SKM-1 (cell line): ENCODE measurements at regions not wholly inside any gene's neighbourhood (a gene's known extent, or its start where the extent isn't known, plus 50 kb on each side); places are given as distances from the start of the nearest gene placed in this dataset.
"Not testable (repeated sequence)": the region's sequence is repeated elsewhere in the genome, so short reads cannot be mapped to it uniquely, and the experiment has no call there.

Experiments
- DNase-seq: peaks from one replicate; lab custom pipeline; 2025; ENCODE audit not compliant: unreplicated experiment; lab: John Stamatoyannopoulos, UW

DNA sequence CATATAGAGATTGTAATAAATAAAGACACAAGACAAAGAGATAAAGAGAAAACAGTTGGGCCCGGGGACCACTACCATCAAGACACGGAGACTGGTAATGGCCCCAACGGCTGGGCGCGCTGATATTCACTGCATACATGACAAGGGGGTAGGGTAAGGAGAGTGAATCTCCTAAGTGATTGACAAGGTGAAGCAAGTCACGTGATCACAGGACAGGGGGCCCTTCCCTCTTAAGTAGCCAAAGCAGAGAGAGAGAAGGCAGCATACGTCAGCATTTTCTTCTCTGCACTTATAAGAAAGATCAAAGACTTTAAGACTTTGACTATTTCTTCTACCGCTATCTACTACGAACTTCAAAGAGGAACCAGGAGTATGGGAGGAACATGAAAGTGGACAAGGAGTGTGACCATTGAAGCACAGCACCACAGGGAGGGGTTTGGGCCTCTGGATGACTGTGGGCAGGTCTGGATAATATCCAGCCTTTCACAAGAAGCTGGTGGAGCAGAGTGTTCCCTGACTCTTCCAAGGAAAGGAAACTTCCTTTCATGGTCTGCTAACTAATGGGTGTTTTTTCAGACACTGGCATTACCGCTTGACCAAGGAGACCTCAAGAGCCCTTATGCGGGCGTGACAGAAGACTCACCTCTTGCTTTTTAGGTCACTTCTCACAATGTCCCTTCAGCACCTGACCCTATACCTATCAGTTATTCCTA lies 75.6 kb downstream of the MRPL39 start:
- not testable (repeated sequence) for DNase-seq

DNA sequence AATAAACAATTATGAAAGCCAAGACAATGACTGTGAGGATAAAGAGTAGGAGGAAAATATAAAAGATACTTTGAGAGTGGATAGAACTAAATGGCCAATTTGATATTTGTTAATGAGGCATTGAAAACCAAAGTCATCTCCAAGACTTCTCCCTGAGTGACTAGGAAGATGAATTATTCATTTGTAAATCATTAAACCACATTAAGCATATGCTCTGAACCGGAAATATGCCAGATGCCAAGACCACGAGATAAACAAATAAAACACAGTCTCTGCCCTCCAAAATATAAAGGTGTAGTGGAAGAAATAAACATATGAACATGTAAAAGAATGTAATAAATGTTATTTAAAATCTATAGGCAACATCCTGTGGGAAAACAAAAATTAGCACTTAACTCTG lies 78.8 kb downstream of the MRPL39 start:
- DNase-seq: no peak

DNA sequence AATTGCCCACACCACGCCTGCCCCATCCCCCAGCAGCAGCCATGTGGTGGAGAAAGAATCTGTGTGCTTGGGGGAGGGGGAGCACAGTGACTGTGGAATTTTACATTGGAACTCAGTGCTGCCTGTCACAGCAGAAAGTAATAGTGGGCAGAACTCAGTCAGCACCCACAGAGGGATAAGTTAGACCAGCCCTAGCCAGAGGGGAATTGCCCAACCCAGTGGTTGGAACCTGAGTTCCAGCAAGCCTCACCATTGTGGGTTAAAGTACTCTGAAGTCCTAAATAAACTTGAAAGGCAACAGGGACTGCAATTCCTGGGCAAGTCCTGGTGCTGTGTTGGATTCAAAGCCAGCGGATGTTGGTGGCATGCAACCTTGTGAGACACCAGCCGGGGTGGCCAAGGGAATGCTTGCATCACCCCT lies 88.8 kb downstream of the MRPL39 start:
- no peak for DNase-seq

DNA sequence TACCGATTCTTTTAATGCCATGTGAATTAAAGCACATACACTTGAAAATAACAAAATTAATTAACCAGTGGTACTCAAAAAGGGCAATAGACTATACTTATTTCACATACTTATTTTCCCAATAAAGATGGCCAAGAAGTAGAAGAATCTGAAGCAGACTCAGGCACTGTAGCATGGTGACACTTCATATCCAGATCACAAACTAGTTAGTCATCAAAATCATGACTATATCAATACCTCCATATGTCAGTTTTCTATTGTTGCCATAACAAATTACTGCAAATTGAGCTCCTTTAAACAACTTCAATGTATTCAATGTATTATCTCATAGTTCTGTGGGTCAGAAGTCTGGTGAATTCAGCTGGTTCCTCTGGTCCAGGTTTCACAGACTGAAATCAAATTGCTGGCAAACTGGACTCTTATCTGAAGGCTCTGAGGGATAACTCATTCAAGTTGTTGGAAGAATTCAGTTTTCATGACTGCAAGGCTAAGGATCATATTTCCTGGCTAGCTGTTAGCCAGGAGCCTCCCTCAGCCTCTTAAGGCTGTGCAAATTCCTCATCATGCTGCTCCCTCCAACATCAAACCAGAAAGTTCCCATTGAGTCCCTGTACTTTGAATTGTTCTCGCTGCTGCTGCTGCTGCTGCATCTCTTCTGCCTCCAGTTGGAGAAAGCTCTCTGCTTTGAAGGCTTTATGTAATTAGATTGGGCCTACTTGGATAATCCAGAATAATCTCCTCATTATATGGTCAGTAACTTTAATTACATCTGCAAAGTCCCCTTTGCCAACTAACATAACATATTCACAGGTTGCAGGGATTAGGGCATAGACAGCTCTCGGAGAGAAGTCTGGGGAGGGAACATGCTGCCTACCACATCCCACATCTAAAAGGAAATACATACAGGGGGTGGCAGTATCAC lies 91.5 kb downstream of the MRPL39 start:
- DNase-seq: no peak

DNA sequence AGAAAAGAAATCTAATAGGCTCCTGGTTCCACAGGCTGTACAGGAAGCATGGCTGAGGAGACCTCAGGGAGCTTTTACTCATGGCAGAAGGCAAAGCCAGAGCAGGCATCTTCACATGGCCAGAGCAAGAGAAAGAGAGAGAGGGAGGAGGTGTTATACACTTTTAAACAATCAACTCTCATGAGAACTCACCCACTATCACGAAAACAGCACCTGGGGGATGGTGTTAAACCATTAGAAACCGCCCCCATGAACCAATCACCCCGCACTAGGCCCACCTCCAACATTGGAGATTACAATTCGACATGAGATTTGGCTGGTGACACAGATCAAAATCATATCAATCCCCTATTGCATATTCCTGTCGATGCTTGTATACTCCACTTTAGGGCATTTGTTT lies 93.5 kb downstream of the MRPL39 start:
- no peak for DNase-seq

DNA sequence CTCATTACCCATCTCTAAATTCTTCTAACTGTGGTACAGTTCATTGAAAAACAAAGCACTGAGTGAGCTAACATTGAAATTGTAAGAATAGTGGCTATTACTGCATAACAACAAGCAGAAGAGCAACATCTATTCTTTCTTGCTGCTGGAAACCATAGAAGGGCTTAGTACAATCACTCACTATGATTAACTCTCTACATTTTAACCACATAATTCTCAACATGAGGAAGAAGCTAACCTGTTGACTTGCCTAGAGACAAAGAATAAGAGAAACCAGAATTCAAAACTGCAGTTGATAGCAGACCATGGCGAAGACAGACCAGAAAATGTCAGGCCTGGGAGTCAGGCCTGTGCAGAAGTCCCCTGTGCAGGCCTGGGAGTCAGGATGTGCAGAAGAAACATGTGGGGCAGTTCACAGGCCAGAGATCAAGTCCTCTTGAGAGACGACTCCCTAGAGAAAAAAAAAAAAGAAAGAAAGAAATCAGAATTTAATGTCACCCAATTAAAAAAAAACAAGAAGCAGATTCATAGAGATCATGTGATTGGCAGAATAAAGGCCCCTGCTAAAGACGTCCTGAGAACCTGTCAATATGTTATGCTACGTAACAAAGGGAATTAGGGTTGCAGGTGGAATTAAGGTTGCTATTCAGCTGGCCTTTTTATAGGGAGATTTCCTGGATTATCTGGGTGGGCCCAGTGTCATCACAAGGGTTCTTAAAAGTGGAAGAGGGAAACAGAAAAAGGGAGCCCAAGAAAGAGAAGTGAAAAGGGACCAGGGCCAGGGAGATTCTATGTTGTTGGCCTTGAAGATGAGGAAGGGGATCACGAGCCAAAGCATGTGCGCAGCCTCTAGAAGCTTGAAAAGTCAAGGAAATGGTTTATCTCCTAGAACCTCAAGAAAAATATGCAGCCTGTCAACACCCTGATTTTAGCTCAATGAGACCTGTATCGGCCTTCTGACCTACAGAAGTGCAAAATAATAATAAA lies 94.9 kb downstream of the MRPL39 start:
- no peak for DNase-seq

DNA sequence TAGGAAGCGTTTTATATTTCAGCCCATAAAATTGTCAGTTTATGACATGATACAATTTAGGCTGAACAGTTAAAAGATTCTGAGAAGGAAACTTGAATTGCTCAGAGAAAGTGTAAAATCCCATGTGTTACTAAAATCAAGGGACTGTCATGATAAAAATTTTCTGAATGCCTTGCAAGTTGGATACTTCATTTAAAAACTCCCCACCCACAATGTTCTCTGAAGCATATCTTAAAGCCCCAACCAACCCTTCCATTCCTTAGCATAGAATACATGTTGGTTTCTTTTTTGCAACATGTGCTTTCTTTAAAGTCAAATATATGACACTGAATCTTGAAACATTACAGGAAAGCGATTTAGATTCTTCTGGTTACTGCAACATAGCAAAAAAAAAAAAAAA lies 97.4 kb downstream of the MRPL39 start:
- DNase-seq: no peak

DNA sequence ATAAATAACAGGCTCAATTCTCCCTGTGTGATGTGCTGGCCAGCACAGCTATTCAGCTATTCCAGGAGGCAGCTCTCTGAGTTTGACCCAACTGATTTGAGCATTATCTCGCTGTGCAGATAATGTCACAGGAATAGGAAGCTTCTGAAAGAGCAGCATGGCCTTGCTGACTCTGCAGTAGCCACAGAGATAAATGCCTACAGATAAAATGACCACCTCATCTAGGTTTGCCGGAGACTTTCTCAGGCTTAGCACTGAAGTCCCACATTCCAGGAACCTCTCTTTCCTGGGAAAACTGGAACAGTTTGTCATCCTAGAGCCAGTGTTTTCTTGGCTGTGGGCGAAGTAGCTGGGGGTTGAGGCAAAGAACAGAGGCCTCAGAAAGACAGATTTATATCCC lies 98.9 kb downstream of the MRPL39 start:
- no peak for DNase-seq

DNA sequence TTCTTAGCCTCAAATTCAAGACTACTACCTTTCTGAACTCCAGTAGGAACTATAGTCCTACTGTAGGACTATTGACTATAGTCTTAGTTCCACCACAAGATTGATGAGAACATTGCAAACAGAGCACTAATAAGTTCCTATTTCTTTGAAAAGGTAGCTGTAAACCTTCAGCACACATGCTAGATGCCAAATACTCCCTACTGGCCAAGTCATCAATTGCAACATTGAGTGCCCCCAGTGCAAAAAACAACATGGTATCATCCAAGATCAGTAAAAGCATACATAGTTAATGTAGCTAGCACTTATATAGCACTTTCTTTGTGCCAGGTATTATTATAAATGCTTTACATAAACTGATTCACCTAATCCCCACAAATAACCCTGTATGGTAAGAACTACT lies 99.8 kb downstream of the MRPL39 start:
- DNase-seq: no peak

DNA sequence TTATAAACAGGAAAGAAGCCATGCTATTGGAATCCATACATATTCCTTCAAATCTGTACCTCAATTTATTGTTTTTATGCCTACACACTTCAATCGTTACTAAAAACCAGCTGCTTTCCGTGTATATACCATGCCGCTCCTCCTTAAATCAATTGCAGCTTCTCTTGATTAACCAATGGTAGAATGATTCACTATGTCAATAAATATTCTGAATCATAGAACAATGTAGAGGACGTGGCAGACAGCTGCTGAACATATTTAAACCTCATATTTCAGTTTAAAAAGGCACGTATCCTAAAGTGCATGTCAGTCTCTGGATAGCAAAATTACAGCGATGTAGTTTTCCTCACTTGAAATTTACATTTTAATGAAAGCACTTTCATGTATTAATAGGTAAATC lies 100.4 kb downstream of the MRPL39 start:
- no peak for DNase-seq

DNA sequence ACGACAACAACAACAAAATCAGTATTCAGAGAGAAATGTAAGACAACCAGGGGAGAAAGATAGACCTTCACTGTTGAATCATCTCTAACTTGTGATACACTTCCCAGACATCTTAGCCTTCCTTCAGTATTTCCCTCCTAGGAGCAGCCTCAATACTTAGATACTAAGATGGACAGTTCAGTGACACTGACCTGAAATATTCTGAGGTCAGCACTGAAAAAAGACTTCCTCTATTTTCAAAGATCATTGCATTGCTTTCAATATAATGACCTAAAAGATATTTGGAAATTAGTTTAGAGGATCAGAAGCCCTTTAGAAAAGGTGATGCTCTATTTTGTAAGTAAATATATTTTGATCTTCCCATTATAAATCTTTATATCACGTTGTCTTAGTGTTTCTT lies 101.0 kb downstream of the MRPL39 start:
- DNase-seq: no peak

DNA sequence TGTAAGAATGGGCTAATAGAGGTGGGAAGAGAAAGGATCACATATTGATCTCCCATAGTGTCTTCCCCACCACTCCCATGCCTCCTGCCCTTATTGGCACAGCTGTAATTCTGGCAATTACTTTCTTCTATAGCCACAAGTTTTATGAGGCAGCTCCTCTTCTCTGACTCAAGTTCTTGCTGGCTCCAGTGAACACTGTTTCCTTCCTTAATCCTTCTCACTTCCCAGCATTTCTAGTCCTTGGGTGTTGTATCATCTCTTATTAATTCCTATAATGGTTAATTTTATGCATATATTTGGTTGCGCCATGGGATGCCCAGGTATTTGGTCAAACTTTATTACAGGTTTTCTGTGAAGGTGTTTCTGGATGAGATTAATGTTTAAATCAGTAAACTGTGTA lies 103.3 kb downstream of the MRPL39 start:
- DNase-seq: no peak

DNA sequence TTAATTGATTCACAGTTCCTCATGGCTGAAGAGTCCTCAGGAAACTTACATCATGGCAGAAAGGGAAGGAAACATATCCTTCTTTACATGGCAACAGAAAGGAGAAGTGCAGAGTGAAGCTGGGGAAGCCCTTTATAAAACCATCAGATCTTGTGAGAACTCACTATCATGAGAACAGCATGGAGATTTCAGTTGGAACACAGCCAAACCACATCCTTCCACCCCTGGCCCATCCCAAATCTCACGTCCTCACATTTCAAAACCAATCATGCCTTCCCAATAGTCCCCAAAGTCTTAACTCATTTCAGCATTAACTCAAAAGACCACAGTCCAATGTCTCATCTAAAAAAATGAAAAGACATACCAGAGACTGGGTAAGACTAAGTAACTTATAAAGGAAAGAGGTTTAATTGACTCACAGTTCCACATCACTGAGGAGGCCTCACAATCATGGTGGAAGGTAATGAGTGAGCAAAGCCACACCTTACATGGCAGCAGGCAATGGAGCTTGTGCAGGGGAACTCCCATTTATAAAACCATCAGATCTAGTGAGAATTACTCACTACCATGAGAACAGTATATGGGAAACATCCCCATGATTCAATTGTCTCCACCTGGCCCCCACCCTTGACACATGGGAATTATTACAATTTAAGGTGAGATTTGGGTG lies 105.2 kb downstream of the MRPL39 start:
- DNase-seq: peak; percentile 56

DNA sequence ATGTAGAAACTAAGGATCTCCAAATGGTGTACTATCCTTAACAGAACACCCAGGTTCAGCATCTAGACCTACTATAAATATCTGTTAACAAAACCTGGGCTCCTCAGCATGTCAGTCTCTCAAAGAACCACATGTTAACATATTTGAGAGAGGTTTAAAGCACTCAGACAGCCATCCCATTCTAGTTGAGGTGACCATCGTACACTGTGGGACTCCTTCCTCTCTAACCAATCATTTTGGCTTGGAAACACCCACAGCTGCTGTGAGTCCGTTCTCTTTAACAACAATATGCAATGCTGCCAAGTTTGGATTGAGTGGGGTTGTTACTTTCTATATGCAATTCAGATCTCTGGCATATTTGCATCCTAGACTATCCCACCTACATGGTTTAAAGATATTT lies 105.8 kb downstream of the MRPL39 start:
- DNase-seq: no peak

DNA sequence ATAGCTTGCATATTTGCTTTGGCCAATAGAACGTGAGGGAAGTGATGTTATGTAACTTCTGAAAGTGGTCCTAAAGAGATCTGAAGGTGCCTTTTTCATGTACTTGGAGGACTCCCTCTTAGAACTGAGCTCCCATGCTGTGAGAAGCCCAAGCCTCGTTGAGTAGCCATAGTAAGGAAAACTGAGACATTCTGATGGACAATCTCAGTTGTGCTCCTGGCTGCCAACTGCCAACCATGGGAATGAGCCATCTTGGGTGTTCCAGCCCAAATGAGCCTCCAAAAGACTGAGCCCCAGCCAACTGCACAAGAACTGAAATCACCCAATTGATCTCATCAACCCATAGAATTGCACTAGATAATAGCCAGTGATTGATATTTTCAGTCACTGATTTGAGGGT lies 106.7 kb downstream of the MRPL39 start:
- no peak for DNase-seq

DNA sequence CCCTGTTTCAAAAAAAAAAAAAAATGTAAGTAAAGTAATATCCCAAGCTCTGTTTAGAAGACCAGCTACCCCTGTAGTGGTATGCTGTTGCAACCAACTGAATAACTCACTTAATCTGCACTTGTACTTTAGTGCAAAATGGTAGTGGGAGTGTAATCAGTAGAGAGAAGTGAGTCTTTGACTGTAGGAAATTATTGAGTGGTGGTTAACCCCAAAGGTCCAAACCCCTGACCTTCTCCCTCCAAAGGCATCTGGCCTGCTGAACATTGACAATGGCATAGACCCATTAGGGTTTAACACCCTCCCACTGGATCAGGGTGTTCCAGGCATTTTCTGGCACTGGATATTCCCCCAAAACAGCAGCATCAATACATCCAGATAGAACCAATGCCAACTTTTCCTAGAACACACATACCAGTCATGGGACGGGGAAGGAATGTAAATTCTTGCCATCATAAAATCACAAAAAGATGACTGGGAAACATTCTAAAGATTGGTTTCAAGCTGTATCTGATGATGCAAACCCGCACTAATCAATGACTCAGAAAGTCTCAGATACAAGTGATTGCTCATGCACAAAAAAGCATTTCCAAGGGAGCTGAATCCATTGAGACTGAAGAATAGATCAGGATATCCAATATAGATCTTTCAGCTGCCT lies 110.3 kb downstream of the MRPL39 start:
- DNase-seq: no peak

DNA sequence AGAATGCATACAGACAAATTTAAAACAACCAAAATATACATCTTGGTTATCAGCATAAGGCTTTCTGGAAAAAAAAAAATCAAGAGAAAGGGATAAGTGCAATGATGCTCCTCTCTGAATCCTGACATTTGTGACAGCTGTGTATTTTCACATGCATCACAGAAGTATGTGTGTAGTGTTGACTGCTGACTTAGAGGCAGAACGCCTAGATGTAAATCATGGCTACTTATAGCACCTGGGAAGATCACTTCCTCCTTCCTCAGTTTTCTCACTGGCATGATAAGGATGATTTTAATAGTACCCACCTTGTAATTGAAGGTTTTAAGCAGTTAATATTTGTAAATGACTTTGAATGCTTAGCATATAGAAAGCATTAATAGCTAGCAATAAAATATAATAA lies 112.5 kb downstream of the MRPL39 start:
- DNase-seq: no peak

DNA sequence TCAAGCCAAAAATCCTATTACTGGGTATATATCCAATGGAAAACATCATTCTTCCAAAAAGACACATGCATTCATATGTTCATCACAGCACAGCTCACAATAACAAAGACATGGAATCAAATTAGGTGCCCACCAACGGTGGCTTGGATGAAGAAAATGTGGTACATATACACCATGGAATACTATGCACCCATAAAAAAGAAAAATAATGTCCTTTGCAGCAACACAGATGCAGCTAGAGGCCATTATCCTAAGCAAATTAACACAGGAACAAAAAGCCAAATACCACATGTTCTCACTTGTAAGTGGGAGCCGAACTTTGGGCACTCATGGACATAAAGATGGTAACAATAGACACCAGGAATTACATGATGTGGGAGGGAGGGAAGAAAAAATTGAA lies 113.6 kb downstream of the MRPL39 start:
- DNase-seq: no peak

DNA sequence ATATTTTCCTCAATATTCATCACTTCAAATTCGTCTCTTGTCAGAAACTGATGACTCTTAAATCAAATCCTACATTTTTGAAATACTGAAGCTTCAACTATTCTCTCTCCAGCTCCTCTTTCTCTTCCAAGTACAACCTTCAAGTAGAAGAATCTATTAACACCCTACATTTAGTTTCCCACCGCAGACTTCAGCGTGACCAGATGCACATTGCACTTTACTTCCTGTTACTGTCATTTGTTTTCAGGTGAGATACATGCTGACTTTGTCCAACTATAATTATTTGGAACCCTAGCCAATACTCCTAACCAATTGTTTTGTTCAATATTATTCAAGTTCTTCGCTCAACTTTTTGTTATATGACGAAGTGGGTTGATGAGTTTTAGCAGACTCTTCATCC lies 116.0 kb downstream of the MRPL39 start:
- no peak for DNase-seq

DNA sequence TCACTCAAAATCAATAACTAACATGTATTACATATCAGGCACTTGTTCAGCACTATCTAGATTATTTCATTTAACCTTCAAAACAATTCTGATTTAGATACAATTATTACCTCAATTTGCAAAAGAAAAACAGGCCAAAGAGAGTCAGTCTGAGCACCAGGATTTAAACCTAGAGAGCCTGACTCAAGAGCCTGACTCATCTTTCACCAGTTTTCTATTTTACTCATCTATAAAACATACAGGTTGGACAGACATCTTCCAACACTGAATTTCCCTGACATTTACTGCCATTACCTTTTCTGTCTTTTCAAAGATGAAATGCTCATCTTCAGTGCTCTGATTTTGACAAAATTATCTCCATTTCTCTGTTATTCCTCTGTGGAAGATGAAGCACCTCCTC lies 116.5 kb downstream of the MRPL39 start:
- no peak for DNase-seq
